ENCODE measurements at regions not wholly inside any gene's neighbourhood (a gene's known extent, or its start where the extent isn't known, plus 50 kb on each side); places are given as distances from the start of the nearest gene placed in this dataset.

GRCh38 chr13:37433086-37433485, 165.5 kb downstream of the POSTN start:
- TF ChIP-seq POLR2A (IDR thresholded peaks at IDR 0.05; ENCODE audit: low read length) (no peak), GATA1 (IDR thresholded peaks at IDR 0.05; ENCODE audit: low read depth, low read length) (no peak)
